NCI-H2107 treated with DMSO at 0.1 percent for 48 hours (cell line): ENCODE measurements at regions not wholly inside any gene's neighbourhood (a gene's known extent, or its start where the extent isn't known, plus 50 kb on each side); places are given as distances from the start of the nearest gene placed in this dataset.

Source experiments
- DNase-seq: peaks from one replicate; lab custom pipeline; 2025; ENCODE audit not compliant: unreplicated experiment; lab: John Stamatoyannopoulos, UW

DNA sequence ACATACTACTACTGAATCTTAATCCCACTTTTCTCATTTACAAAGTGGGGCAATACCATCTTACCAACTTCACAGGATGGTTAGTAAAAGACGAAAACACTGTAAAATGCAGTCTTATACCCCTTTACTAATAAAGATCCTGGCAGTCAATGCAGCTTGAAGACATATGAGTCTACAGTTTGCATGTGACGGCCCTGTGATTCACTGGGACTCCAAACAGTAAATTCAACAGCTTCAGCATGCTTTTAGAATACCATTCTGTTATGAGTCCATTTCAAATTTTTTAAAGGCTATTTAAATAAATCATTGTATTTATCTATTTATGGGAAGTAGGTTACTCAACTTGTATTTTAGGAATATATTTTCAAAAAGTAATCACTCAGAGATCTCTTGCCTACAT, 629.1 kb downstream of the LIG4 start:
- no peak for DNase-seq

DNA sequence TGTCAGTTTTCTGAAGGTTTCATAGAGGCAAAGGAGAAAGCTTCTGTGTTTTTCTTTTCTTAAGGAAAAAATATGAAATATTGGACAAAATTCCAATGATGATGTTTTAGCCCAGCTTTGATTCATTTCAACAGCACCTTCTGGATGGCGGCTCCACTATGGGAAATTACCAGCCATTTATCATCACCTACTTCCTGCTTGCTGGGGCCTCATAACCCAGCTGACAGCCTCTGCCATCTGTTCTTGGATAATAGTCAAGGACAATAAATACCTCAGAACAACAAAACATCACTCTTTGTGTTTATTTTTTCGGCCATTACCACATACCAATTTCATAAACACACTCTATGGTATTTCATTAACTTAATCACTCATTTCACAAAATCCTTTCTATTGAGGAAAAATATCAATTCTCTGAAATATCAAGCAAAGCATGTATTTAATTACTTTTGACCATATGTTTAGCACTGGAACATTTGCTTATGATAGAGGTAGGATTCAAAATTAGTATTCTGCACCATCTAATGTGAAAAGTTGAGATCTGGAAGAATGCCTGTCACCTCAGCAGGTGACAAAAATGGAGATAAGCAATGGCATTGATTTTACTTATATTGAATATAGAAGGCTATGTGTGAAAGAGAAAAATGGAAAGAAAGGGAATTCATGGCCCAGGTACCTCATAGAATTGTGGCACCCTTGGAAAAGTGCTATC, 629.7 kb downstream of the LIG4 start:
- no peak for DNase-seq

- no peak for DNase-seq
Measured at GRCh38 chr13:107582171-107582570, 633.2 kb downstream of the LIG4 start.

- DNase-seq, result no peak
Measured at GRCh38 chr13:107580741-107581412, 634.5 kb downstream of the LIG4 start.

DNA sequence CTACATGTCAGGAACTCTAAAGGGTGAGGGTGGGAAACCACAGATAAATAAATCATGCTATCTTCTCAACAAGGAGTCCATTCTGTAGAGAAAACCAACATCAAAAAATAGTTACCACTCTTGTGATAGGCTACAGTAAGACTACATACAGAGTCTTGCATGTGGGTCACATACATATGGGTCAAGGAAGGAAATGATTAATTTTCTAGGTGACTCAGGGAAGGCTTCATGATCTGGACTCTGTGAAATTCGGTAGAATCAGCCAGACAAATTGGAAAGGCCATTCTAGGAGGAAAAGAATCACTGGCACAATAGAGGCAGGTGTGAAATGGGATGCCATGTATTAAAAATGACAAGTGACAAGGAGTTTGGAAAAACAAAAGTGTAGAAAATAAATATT, 638.9 kb downstream of the LIG4 start:
- no peak for DNase-seq

DNA sequence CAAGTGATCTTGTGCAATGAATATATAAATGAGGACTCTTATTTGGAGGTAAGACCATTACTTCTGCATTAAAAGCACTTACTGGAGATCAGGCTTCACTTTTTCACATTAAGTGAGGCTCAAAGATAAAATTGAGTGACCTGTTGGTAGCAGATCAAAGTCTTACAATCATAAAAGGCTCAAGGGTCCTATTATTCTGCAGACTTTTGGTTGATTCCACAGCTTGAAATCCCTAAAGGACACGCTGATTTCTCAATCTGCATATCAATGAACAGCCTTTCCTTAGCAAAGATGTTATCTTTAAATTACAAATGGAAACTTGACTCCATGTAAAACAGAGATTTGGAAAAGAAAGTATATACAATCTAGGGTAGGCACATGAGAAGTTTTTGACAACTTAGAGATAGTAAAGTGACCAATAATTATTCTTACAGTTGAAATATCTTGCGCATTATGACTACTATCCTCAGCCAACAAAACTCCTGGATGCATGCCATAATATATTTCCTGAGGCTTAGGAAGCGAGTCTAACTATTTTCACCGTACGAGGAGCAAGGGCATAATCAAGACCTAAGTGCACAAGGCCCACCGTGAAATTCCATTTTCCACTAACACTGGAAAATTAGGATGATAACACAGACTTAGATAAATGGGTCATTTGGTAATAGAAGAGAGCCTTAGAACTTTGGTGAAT, 640.7 kb downstream of the LIG4 start:
- no peak for DNase-seq

DNA sequence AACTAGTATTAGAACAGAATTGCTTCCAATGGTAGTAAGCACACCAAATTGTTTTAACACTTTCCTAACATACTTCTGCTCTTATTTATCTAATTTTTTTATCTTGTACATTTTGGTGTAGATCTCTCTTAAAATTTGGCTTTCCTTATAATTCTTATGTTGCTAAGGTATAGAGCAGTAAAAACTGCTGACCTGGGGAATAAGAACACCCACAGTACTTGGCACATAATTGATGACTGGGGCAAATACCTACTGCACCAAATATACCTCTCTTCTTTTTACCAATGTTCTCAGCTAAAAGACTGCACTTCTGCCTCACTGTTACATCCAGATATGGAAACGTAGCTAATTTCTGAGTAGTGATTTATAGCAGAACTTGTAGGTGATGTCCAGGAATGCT, 642.2 kb downstream of the LIG4 start:
- no peak for DNase-seq

- DNase-seq, result no peak
Measured at GRCh38 chr13:107572156-107572555, 643.2 kb downstream of the LIG4 start.

GRCh38 chr13:107568181-107568580, 647.2 kb downstream of the LIG4 start:
- DNase-seq, result no peak

GRCh38 chr13:107563099-107563925, 652.0 kb downstream of the LIG4 start:
- DNase-seq, result no peak

GRCh38 chr13:107562203-107562602, 653.1 kb downstream of the LIG4 start:
- no peak for DNase-seq

- DNase-seq, result peak; percentile 78
Measured at GRCh38 chr13:107554460-107554859, 660.9 kb downstream of the LIG4 start.

GRCh38 chr13:107553838-107554237, 661.5 kb downstream of the LIG4 start:
- DNase-seq, result no peak

DNA sequence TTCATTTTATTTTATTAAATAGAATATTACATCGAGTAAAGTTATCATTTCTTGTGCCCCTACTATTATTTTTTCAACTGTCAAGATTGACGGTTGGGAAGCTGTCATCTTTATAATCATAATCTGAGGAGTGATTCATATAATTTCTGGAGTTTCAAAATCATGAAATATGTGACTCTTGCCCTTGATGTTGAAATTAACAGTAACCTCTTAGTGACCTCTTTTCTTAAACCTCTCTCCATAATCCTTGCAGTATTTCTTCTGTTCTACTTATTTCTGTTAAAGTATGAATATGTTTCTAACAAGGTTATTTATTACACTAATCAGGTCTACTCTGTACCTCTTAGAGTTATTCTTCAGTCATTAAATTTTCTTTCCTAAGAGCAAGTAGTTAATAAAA, 663.8 kb downstream of the LIG4 start:
- no peak for DNase-seq

DNA sequence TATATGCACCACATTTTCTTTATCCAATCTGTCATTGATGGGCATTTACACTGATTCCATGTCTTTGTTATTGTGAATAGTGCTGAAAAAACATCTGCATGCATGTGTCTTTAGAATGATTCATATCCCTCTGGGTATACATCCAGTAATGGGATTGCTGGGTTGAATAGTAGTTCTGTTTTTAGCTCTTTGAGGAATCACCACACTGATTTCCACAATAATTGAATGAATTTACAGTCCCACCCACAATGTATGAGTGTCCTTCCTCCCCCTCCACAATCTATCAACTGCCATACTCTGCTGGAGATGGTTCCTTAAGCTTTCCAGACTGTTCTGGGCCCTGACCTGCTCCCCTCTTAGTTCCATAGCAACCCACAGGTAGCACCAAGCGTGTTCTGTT, 667.0 kb downstream of the LIG4 start:
- DNase-seq, result no peak

- peak; percentile 29 for DNase-seq
Measured at GRCh38 chr13:107545946-107546502, 669.3 kb downstream of the LIG4 start.

DNA sequence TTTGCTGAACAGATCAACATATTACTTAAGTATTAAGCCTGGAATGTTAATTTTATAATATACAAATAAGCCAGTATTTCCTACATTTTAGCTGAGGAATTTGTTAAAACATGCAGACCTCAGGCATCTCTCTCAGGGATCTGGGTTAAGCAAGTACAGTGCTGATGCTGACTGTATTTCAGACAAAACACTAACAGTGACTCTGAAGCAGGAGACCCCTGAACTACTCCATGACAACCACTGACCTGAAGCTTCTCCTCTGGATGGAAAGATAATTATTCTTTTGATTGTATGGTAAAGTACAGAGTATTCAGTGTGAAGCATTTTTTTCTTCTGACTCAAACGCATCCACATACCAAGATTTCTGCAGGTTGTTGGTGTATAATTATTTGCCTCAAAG, 680.8 kb downstream of the LIG4 start:
- no peak for DNase-seq

DNA sequence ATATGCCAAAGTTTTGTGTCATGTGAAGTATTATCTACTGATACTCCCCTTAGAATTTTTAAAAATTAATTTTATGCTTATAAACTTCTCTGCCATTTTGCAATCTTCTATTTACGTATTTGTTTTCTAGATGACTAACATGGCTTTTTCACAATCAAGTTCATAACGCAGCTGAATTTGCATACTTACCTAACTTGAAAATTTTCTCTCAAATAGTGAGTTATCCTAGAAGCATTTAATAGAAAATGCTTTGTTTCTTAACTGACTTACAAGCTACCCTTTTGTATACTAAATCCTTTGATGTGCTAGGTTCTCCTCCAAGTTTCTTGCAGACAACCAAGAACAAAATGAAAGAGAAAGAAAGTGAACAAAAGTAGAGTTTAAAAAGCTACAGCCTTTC, 683.5 kb downstream of the LIG4 start:
- no peak for DNase-seq

DNA sequence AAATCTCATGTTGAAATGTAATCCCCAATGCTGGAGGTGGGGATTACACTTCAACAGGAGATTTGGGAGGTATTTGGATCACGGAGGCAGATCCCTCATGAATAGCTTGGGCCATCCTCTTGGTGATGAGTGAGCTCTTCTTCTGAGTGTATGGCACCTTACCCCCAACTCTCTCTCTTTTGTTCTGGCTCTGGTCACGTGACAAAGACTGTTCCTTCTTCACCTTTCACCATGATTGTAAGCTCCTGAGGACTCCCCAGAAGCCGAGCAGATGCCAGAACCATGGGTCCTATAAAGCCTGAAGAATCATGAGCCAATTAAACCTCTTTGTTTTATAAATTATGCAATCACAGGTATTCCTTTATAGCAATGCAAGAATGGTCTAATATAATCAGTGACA, 684.2 kb downstream of the LIG4 start:
- no peak for DNase-seq

DNA sequence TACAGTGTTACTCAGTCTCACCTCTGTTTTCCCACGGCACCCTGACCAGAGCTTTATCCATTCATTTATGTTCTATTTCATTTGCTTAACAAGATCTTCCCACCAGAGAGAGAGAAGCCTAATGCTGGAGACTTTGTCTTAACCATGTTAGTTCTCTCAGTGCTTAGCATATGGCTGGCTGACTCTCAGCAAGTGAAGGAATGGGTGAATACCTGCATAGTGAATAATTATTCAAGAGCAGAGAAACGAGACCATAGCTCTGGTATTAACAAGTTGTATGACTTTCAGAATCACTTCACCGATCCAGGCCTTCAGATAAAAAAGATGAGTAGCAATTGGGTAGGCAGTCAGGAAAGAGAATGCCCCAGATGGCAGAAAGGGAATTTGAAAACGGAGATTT, 686.3 kb downstream of the LIG4 start:
- no peak for DNase-seq

GRCh38 chr13:107518780-107519179, 696.6 kb downstream of the LIG4 start:
- DNase-seq, result no peak
